Ovary (tissue), 7 donors: ENCODE measurements at regions not wholly inside any gene's neighbourhood (a gene's known extent, or its start where the extent isn't known, plus 50 kb on each side); places are given as distances from the start of the nearest gene placed in this dataset.

Experiments
- DNase-seq, 5 donors: peaks; one replicate each; pipeline ENCODE4 v3.0.0-alpha.2; 2019 to 2020
- H3K27ac ChIP-seq, 2 donors: fragments of 200-600 bp; one replicate each; pipeline versions ENCODE4 v1.5.1 to v1.8.0; 2019 to 2022
- H3K27me3 ChIP-seq: fragments of 200-600 bp; one replicate; pipeline ENCODE4 v1.8.0; 2022
- H3K36me3 ChIP-seq: fragments of 200-600 bp; sonication (generic); one replicate; pipeline ENCODE4 v1.5.1; 2019
- H3K4me1 ChIP-seq: one replicate; pipeline ENCODE4 v1.8.1; 2013; ENCODE audit warnings: mild to moderate bottlenecking, moderate library complexity; ENCODE audit not compliant: insufficient read depth
- H3K4me3 ChIP-seq: fragments of 200-600 bp; sonication (generic); one replicate; pipeline ENCODE4 v1.5.1; 2017
- H3K9me3 ChIP-seq, 2 donors: fragments of 200-600 bp in 1 of 2; sonication (generic) in 1 of 2; one replicate each; pipeline versions ENCODE4 v1.5.1 to v1.8.1; 2013 to 2019; ENCODE audit warnings: mild to moderate bottlenecking in 1 of 2, moderate library complexity in 1 of 2
- EP300 ChIP-seq: sonication (generic); formaldehyde crosslinking; IDR thresholded peaks from one replicate; pipeline ENCODE4 v1.6.1; 2017; ENCODE audit warnings: antibody characterized with exemption
- POLR2A ChIP-seq: fragments of 450-650 bp; IDR thresholded peaks from one replicate; pipeline ENCODE4 v1.6.1; 2017; ENCODE audit warnings: antibody characterized with exemption, mild to moderate bottlenecking, moderate library complexity
- WGBS, 3 donors: extraction: QIAGEN DNeasy Blood & Tissue Kit in 1 of 3; methylation state at CpG; one replicate each; pipeline versions ENCODE4 v1.1.5 to v1.1.7; 2013 to 2017; 5-methylcytosine and 5-hydroxymethylcytosine counted together
- intact Hi-C, 4 donors: fragments of 100-400 bp; cut with DNase I; formaldehyde crosslinking; loops; one replicate each; pipeline versions ENCODE4 v1.11.0 to v1.15.1; 2022 to 2023
- TF ChIP-seq, protein P1 (sequence below), 3 donors: fragments of 450-650 bp in 2 of 3; fragments of 200-600 bp in 1 of 3; IDR thresholded peaks; one replicate each; pipeline versions ENCODE4 v1.5.1 to v1.8.0; 2016 to 2022; ENCODE audit warnings: antibody characterized with exemption in 3 of 3, mild to moderate bottlenecking in 1 of 3
- donor health status: DM: no; HTN: no; CAD: no; lungs with moderate emphysema.
- donor health status: DM: no; HTN: no; CAD: no.
- donor health status: Bipolar disorder and iron deficiency.
- donor health status: DM: no; HTN: no; CAD: no.
- donor health status: DM: yes; HTN: yes; CAD: no.

DNA sequence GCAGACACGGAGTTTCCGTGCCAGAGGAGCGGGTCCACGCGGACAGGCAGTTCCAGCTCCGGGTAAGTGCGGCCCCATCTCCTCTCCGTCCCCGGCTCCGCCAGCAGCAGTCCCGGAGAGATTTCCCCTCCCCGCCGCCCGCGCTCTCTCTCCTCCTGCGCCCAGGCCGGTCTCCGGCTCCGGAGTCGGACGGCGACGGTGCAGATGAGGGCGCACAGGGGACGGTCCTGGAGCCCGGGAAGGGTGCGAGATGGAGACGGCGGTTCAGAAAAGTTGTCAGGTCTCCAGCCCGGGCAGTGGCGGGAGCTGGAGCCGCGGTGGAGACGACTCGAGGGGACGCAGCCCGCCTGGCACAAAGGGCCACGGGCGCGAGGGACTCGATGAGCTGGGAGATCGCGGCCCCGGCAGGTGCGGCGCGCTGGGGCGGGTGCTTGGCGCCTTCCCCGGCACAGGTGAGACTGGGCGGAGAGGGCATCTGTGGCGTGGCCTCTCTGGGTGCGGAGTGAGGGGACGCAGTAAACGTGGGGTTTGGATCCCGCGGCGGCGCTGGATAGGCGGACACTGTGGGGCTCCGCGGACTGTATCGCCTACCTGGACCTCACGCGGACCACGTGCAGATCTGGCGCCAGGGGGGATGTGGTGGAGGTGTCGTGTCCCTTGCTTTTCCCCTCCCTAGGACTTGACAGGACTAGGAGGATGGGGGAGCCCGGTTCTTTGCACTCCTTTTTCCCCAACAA, 1540.3 kb upstream of the TMEM132C start:
- Histone ChIP-seq H3K27me3 (no peaks in the 10 kb centered on the region), H3K4me3 (no peak overlapping the region), H3K9me3 (no peaks in the 10 kb centered on the region), H3K27ac (no peak overlapping the region), H3K4me1 (no peaks in the 10 kb centered on the region), H3K36me3 (no peaks in the 10 kb centered on the region)
- no peak for DNase-seq
- TF ChIP-seq EP300 (no peak), POLR2A (no peak)
- TF ChIP-seq, protein P1, sequence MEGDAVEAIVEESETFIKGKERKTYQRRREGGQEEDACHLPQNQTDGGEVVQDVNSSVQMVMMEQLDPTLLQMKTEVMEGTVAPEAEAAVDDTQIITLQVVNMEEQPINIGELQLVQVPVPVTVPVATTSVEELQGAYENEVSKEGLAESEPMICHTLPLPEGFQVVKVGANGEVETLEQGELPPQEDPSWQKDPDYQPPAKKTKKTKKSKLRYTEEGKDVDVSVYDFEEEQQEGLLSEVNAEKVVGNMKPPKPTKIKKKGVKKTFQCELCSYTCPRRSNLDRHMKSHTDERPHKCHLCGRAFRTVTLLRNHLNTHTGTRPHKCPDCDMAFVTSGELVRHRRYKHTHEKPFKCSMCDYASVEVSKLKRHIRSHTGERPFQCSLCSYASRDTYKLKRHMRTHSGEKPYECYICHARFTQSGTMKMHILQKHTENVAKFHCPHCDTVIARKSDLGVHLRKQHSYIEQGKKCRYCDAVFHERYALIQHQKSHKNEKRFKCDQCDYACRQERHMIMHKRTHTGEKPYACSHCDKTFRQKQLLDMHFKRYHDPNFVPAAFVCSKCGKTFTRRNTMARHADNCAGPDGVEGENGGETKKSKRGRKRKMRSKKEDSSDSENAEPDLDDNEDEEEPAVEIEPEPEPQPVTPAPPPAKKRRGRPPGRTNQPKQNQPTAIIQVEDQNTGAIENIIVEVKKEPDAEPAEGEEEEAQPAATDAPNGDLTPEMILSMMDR (IDR thresholded peaks at IDR 0.05): no peak
- WGBS, 3 donors: 2 to 4% (median 2%) methylated on average over 57 to 69 of the region's 69 CpGs
- intact Hi-C loops: no loop called here

DNA sequence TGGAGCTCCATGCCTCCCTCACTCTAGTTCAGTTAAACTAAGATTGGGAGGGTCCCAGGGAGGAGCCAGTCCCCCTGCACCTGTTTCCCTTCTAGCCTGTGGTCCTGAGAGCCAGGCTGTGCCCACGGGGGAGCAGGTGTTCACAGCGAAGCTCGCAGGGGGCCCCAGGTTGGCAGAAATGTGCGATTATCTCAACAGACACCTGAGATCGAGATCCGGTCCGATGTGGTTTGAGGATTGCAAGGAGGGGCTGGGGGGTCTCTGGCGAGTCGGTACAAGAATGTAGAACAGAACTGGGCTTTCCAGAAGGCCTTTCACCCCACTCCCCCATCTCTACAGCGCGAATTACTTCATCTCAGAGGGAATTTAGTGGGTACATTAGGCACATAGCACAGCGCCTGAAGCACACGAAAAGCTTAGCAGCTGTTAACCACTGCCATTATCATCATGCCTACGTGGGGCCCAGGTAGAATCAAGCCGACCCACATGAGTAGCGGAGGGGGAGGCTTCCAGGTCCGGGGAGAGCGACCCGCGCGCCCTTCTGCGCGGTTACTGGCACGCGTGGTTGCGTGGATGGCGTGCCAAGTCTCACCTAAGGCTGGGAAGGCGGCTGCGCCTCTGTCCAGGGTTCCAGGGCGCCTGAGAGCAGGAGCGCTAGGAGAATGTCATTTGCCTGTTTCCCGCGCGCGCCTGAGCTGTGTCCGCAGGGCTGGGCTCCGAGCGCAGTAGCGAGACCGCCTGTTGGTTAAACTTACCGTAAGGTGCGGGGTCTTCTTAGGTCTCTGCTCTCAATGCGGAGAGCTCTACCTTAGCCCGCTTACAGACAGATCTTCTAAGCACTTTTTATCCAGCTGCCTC, 1539.5 kb upstream of the TMEM132C start:
- H3K27me3 ChIP-seq: no peaks in the 10 kb centered on the region
- no peak overlapping the region for H3K27ac ChIP-seq
- no peaks in the 10 kb centered on the region for H3K9me3 ChIP-seq
- no peak for TF ChIP-seq POLR2A
- TF ChIP-seq, protein P1 (IDR thresholded peaks at IDR 0.05): no peak
- no peak for TF ChIP-seq EP300
- DNase-seq: no peak
- H3K4me3 ChIP-seq: no peak overlapping the region
- WGBS, 3 donors: 2 to 3% (median 3%) methylated on average over 44 of the region's 44 CpGs
- H3K4me1 ChIP-seq: no peaks in the 10 kb centered on the region
- intact Hi-C loops: no loop called here
- H3K36me3 ChIP-seq: no peaks in the 10 kb centered on the region

- WGBS, 3 donors: 51 to 65% (median 55%) methylated on average over 5 of the region's 5 CpGs
- no peak for DNase-seq
Observed at GRCh38 chr12:126734296-126734695, 1532.7 kb upstream of the TMEM132C start.

DNA sequence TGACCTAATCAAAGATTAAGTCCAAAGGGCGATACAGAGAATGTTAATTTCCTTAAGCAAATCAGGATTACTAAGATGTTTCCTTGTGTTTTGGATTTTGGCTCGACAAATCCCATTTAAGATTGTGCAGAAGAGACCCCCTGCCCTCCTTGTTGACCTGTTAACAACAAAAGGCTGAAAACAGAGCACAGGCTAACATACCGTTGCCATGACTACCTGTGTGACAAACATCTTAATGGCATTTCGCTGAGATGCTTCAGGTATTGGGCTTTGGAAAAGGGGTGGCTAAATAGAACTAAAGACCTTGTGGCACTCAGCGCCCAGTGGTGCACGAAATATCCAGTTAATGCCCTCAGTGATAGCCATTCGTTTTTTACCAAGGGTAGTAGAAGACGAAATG, 1532.3 kb upstream of the TMEM132C start:
- no peaks in the 10 kb centered on the region for H3K9me3 ChIP-seq
- 77 to 88% (median 80%) methylated on average over 8 of the region's 8 CpGs for WGBS, 3 donors
- intact Hi-C loops: no loop called here
- no peaks in the 10 kb centered on the region for H3K27me3 ChIP-seq
- no peaks in the 10 kb centered on the region for H3K36me3 ChIP-seq
- H3K27ac ChIP-seq: no peak overlapping the region
- no peak overlapping the region for H3K4me3 ChIP-seq
- TF ChIP-seq, protein P1 (IDR thresholded peaks at IDR 0.05): no peak
- TF ChIP-seq EP300 (no peak), POLR2A (no peak)
- H3K4me1 ChIP-seq: no peaks in the 10 kb centered on the region
- no peak for DNase-seq

More at GRCh38 chr12:126734296-126734695, 1532.7 kb upstream of the TMEM132C start:
- TF ChIP-seq EP300: no peak
- no peak for TF ChIP-seq POLR2A
- TF ChIP-seq, protein P1 (IDR thresholded peaks at IDR 0.05): no peak
- H3K27ac ChIP-seq: no peak overlapping the region
- no peak overlapping the region for H3K4me3 ChIP-seq
- intact Hi-C loops: no loop called here
- H3K9me3 ChIP-seq: no peaks in the 10 kb centered on the region
- no peaks in the 10 kb centered on the region for H3K4me1 ChIP-seq
- no peaks in the 10 kb centered on the region for H3K27me3 ChIP-seq
- no peaks in the 10 kb centered on the region for H3K36me3 ChIP-seq
